GM18873 (cell line): ENCODE measurements at regions not wholly inside any gene's neighbourhood (a gene's known extent, or its start where the extent isn't known, plus 50 kb on each side); places are given as distances from the start of the nearest gene placed in this dataset.
A peak's percentile ranks its signal among the peaks of the same experiment; 100 is the strongest.
"Not testable (repeated sequence)": the region's sequence is repeated elsewhere in the genome, so short reads cannot be mapped to it uniquely, and the experiment has no call there.

ENCODE experiments used
- ATAC-seq: cut with Tn5 transposase; IDR thresholded peaks from one replicate; pipeline ENCODE4 v1.9.1; 2021; ENCODE audit warnings: mild to moderate bottlenecking, moderate library complexity, moderate number of reproducible peaks; ENCODE audit not compliant: unreplicated experiment, low FRiP score

DNA sequence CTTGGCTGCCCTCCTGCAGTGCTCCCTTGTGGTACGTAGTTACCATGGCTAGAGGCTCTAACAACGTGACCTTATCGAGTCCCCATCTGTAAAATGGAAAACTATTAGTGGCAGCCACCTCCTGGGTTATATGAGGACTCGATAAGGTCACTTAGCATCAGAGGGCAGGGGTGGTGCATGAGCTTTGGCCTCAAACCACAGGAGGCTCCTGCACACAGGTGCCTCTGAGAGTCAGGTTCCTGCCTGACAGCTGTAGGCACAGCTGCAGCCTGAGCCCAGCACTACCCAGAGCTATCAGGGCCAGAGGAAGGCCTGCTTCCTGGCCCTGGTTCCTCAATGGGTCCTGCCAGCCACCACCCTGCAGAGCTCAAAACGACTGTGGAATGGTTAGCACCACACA lies 57.2 kb upstream of the SEC14L1 start:
- ATAC-seq: no peak

DNA sequence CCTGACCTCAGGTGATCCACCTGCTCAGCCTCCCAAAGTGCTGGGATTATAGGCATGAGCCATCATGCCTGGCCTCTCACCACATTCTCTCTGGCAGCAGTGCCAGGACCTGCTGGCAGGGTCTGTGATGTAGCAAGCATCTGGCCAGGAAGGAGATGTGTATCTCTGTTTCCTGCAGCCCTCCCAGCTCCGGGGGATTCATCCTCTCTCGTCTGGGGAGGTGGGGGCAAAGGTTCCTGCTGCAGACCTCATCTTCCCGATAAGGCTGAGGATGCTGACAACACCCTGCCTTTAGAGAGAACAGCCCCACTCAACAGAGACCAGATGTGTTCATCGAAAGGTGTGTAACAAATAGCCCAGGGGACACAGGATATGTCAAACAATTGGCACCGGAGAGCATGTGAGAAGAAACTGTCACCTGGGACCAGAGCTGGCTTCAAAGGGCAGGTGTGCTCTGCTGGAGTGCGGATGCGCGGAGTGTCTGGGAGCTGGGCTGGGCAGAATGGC lies 54.8 kb upstream of the SEC14L1 start:
- ATAC-seq: no peak

DNA sequence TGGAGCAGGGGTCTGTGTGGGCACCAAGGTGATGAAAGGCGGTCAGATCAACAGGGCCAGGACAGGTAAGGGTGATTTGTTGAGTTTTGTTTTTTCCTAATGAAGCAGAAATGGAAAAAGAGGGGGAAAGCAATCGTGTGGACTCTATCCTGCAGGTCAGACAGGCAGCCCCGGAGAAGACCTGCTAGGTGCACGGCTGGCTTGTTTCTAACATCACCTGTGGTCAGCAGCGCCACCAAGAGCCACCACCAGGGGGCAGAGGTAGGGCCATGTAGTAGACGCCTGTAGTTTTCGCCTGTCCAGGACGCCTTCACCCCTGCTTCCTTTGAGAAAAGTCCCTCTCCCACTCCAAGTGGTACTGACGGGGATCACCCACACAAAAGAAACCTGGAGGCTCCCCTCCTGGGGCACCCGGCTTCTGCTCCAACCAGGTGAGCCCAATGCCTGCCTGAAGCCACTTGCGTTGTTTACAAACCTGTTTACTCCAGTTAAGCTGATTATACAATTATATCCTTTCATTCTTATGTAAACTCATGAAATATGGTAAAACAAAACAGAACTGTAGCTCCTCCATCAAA lies 54.2 kb upstream of the SEC14L1 start:
- no peak for ATAC-seq

DNA sequence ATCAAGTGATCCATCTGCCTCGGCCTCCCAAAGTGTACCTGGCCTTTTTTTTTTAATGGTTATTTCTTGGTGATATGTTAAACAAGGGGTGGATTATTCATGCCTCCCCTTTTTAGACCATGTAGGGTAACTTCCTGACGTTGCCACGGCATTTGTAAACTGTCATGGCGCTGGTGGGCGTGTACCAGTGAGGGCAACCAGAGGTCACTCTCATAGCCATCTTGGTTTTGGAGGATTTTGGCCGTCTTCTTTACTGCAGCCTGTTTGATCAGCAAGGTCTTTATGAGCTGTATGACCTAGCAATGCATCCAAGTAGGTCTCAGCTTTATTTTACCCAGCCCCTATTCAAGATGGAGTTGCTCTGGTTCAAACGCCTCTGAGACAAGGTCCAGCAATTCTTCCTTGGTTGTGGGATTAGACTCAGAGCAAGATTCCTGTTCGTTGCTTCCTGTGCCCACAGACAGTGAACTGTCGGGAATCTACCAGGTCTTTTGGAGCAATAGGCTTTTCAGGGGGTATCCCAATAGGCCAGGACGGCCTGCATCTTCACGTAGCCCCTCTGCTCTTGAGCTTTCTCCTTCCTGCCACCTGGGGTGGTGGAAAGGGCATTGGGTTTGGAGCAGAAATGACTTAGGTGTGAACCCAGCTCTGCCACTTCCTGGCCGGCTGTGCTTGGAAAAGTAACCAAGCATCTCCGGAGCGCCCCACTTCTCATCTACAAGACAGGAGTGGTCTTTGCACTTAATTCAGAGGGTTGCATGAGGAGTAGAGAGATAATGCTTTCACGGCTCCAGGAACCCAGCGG lies 52.9 kb upstream of the SEC14L1 start:
- no peak for ATAC-seq

DNA sequence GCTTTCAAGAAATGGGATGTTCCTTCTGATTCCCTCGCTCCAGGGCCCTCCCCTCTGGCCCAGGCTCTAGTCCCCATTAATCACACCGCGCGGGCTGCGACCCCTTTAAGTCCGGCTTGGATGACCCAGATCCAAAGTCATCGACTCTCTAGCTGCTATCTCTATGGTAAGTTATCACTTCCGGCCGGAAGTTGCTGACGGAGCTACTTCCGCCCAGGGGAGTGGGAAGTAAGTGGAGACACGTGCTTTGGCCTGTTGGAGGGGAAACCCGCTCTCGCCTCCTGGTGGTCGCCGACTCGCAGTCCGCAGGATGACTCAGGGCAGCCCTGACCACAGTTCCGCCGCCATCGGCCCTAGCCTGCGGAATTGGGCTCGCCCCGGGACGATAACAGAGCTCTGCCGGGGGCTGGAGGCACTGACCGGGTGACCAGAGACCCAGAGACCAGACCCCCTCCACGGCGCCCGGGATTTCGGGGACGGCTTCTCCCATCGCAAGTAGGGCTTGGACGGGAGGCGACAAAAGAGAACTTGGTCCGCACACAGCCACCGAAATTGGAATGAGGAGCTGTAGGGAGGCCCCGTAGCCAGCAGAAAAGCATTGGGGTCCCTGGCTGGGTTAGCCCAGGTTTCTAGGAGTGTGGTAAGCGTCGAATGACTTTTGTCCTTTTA lies 52.2 kb upstream of the SEC14L1 start:
- peak; percentile 73 for ATAC-seq

DNA sequence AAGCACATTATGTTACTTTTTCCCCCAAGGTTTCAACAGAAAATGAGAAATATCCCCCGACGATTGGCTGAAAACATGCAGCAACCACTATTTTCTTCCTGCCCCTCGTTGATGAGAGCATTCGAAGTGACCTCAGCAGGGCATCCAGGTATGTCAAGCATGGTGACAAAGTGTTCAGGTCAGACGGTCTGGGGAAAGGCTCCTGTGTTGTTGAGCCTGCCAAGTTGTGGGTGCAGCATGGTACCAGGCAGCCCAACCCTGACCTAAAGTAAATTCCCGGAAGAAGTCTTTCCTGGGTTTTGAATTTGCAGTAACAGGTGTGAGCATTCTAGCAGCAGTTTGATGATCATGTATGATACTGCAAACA lies 51.7 kb upstream of the SEC14L1 start:
- no peak for ATAC-seq

DNA sequence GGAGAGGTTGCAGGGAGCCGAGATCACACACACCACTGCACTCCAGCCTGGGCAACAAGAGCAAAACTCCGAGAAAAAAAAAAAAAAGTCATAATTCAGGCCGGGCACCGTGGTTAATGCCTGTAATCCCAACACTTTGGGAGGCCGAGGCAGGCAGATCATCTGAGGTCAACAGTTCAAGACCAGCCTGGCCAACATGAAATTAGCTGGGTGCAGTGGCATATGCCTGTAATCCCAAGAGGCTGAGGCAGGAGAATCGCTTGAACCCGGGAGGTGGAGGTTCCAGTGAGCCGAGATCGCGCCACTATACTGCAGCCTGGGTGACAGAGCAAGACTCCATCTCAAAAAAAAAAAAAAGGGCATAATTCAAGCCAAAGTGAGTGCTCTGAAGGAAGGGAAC lies 50.8 kb upstream of the SEC14L1 start:
- not testable (repeated sequence) for ATAC-seq

DNA sequence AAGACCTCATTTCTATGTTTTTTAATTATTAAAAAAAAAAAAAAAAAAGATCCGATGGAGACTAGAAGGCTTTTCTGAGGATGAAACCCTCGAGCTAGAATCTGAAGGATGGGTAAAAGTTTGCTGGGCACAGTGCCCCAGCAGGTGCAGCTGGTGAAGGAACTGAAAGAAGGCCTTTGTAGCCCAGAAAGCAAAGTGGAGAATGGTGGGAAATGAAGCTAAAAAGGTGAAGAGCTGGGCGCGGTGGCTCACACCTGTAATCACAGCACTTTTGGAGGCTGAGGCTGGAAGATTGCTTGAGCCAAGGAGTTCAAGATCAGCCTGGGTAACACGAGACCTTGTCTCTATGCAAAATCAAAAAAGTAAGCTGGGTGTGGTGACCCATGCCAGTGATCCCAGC lies 50.3 kb upstream of the SEC14L1 start:
- ATAC-seq: no peak
